Type B pancreatic cell (in vitro differentiated cells): ENCODE measurements at regions not wholly inside any gene's neighbourhood (a gene's known extent, or its start where the extent isn't known, plus 50 kb on each side); places are given as distances from the start of the nearest gene placed in this dataset.

Experiments used
- DNase-seq: peaks from one replicate; pipeline ENCODE4 v3.0.0; 2021; ENCODE audit warnings: mixed read lengths; ENCODE audit not compliant: unreplicated experiment; ENCODE audit errors: extremely low spot score
- H3K27ac Mint-ChIP-seq: 2 replicates; pipeline ENCODE4 v1.8.0; 2021; ENCODE audit warnings: mild to moderate bottlenecking, mixed read lengths
- H3K27me3 Mint-ChIP-seq: 2 replicates; pipeline ENCODE4 v1.8.0; 2021; ENCODE audit warnings: mixed read lengths
- H3K36me3 Mint-ChIP-seq: 2 replicates; pipeline ENCODE4 v1.8.0; 2021; ENCODE audit warnings: mixed read lengths
- H3K4me1 Mint-ChIP-seq: one replicate; pipeline ENCODE4 v1.8.0; 2021; ENCODE audit warnings: mixed read lengths; ENCODE audit not compliant: unreplicated experiment
- H3K4me3 Mint-ChIP-seq: 2 replicates; pipeline ENCODE4 v1.8.0; 2021; ENCODE audit warnings: mild to moderate bottlenecking, mixed read lengths
- H3K9me3 Mint-ChIP-seq: 2 replicates; pipeline ENCODE4 v1.8.0; 2021; ENCODE audit warnings: mixed read lengths
- TF ChIP-seq, protein P1 (sequence below): fragments of 200-600 bp; sonication (generic); conservative IDR thresholded peaks from 2 replicates; pipeline ENCODE4 v1.5.0; 2021; ENCODE audit warnings: antibody characterized with exemption, mild to moderate bottlenecking

DNA sequence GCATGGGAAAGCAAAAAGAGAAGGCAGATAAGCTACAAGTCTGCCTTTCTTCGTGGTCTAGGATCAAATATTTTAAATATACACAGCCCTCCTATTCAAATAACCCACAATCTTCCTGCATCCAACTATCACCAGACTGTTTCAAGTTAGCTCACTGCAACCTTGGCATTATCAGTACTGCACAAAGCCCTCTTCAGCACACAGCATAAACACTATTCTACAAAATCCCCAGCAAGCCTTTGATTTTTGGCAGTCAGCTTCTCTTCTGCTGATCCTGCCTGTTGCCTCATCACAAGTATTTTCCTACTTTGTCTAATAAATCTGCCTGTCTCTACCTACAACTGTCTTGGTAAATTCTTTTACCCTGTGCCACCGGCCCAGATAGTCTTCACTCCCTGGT is 142.9 kb downstream of the COX7C start:
- DNase-seq = no peak
- H3K36me3 Mint-ChIP-seq = no peaks in the 10 kb centered on the region
- H3K27ac Mint-ChIP-seq = no peak overlapping the region
- H3K4me3 Mint-ChIP-seq = no peak overlapping the region
- H3K9me3 Mint-ChIP-seq = peaks cover 4% of the 10 kb centered on the region
- H3K27me3 Mint-ChIP-seq = no peaks in the 10 kb centered on the region
- TF ChIP-seq, protein P1, sequence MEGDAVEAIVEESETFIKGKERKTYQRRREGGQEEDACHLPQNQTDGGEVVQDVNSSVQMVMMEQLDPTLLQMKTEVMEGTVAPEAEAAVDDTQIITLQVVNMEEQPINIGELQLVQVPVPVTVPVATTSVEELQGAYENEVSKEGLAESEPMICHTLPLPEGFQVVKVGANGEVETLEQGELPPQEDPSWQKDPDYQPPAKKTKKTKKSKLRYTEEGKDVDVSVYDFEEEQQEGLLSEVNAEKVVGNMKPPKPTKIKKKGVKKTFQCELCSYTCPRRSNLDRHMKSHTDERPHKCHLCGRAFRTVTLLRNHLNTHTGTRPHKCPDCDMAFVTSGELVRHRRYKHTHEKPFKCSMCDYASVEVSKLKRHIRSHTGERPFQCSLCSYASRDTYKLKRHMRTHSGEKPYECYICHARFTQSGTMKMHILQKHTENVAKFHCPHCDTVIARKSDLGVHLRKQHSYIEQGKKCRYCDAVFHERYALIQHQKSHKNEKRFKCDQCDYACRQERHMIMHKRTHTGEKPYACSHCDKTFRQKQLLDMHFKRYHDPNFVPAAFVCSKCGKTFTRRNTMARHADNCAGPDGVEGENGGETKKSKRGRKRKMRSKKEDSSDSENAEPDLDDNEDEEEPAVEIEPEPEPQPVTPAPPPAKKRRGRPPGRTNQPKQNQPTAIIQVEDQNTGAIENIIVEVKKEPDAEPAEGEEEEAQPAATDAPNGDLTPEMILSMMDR = no peak
- no peaks in the 10 kb centered on the region for H3K4me1 Mint-ChIP-seq

DNA sequence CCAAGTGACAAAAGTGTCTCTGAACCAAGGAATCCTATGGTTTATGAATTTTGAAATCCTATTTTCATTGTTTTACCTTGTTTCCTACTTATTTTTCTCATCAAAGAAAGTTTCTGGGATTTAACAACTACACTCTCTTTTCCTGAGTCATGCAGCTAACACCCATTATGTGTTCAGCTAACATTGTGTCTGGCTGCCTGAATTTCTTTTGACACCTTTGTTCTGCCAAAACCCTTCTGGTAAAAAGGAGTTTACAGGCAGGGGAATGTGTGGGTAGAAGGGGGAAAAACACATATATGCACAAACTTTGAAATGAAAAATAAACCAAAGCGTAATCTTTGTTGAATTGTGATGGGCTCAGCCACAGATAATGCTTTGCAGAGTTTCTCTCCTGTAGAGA is 146.2 kb downstream of the COX7C start:
- Mint-ChIP-seq H3K27me3 (no peaks in the 10 kb centered on the region), H3K36me3 (no peaks in the 10 kb centered on the region), H3K27ac (no peak overlapping the region), H3K4me3 (no peak overlapping the region), H3K9me3 (no peaks in the 10 kb centered on the region), H3K4me1 (no peaks in the 10 kb centered on the region)
- TF ChIP-seq, protein P1 = no peak
- no peak for DNase-seq

DNA sequence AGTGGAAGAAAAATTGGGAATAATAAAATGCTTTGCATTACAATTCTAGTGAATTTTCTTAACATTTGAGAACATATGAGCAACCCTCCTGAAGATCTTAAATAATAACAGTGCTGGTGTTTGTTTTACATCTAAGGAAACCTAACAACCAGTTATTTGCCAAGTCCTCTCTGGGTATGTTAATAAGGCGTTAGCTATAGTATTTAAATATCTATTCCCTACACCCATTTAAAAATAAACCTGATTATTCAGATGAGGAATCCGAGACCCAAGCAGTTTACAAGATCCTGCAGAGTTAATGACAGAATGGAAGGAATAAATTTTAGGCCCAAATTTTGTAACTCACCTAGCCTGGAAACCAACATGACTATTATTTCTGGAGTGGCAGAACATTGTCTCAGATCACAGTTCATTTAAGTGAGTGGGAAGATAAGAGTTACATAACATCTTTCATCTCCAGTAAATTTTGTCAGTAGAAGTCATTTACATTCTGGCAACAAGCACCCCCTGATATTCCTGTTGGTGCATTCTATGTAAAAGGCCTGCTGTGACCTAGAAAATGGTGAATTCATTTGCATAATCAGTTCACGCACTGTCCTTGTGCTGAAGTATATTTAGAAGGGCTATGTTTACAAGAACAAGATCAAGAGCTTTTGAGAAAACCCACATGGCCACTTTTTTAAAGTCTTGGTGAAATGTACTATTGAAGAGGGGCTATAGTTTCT is 148.2 kb downstream of the COX7C start:
- Mint-ChIP-seq H3K27ac (no peak overlapping the region), H3K9me3 (peaks cover 5% of the 10 kb centered on the region), H3K4me3 (no peak overlapping the region), H3K27me3 (no peaks in the 10 kb centered on the region), H3K4me1 (no peaks in the 10 kb centered on the region), H3K36me3 (no peaks in the 10 kb centered on the region)
- TF ChIP-seq, protein P1 = no peak
- DNase-seq = no peak

DNA sequence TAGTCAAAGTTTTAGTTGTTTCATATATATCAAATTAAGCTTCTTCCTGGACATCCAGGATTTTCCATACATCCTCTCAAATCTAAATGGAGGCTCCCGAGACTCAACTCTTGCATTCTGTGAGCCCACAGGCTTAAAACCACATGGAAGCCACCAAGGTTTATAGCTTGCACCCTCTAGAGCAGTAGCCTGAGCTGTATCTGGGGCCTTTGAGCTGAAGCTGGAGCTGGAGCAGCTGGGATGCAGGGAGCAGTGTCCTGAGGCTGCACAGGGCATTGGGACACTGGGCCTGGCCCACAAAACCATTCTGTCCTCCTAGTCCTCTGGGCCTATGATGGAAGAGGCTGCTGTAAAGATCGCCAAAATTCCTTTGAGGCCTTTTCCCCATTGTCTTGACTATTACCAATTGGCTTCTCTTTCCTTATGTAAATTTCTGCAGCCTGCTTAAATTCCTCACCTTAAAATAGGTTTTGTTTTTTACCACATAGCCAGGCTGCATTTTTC is 151.0 kb downstream of the COX7C start:
- DNase-seq = no peak
- Mint-ChIP-seq H3K4me1 (no peaks in the 10 kb centered on the region), H3K27ac (no peak overlapping the region), H3K4me3 (no peak overlapping the region), H3K27me3 (no peaks in the 10 kb centered on the region), H3K36me3 (no peaks in the 10 kb centered on the region), H3K9me3 (peaks cover 5% of the 10 kb centered on the region)
- TF ChIP-seq, protein P1 = no peak

DNA sequence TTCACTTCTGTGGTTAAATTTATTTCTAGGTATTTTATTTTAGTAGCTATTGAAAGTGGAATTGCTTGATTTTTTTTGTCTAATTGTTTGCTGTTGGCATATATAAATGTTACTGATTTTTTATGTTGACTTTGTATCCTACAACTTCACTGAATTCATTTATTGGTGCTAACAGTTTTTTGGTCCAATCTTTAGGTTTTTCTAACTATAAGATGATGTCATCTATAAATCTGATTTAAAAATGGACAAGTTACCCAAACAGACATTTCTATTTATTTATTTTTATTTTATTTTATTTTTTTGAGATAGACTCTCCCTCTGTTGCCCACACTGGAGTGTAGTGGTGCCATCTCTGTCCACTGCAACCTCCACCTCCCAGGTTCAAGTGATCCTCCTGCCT is 162.3 kb downstream of the COX7C start:
- no peaks in the 10 kb centered on the region for H3K36me3 Mint-ChIP-seq
- H3K9me3 Mint-ChIP-seq = no peaks in the 10 kb centered on the region
- no peak for DNase-seq
- H3K27me3 Mint-ChIP-seq = no peaks in the 10 kb centered on the region
- no peaks in the 10 kb centered on the region for H3K4me1 Mint-ChIP-seq
- H3K4me3 Mint-ChIP-seq = no peak overlapping the region
- H3K27ac Mint-ChIP-seq = no peak overlapping the region
- TF ChIP-seq, protein P1 = no peak
